ENCODE measurements at regions not wholly inside any gene's neighbourhood (a gene's known extent, or its start where the extent isn't known, plus 50 kb on each side); places are given as distances from the start of the nearest gene placed in this dataset.

DNA sequence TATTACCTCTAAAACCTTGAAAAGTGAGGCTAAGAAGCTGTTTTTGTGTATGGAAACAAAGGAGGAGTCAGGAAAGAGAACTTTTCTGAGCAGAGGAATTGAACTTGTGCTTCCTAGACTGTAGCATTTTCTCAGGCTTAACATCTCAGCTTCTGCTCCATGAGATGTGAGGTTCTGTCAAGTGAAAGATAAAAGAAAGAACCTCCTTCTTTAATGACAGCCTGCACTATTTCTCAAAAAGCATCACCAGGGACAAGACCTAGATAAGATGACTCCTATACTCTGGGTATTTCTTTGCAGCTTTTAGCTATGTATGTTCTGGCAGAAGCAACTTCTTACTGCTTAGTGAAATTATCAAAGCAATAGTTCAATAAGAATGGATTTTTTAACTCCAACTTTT is 87.6 kb upstream of the KCNQ5 start:
- H3K27me3 ChIP-seq (replicated peaks; ENCODE audit: control insufficient read depth, insufficient read depth, low read length) = no peaks in the 10 kb centered on the region
- peaks cover under 1% of the 10 kb centered on the region for H3K9me3 ChIP-seq (ENCODE audit: control insufficient read depth, low read length)
- peaks cover 5% of the 10 kb centered on the region for H3K4me1 ChIP-seq (ENCODE audit: control insufficient read depth, insufficient read depth, low read length)
- H3K36me3 ChIP-seq (ENCODE audit: control insufficient read depth, insufficient read depth, low read length, severe bottlenecking) = no peaks in the 10 kb centered on the region
- H3K4me3 ChIP-seq (ENCODE audit: low read length) = no peak overlapping the region
- no peak overlapping the region for H3K9ac ChIP-seq (ENCODE audit: low read length)
- DNase-seq (ENCODE audit: low read depth) = no peak

DNA sequence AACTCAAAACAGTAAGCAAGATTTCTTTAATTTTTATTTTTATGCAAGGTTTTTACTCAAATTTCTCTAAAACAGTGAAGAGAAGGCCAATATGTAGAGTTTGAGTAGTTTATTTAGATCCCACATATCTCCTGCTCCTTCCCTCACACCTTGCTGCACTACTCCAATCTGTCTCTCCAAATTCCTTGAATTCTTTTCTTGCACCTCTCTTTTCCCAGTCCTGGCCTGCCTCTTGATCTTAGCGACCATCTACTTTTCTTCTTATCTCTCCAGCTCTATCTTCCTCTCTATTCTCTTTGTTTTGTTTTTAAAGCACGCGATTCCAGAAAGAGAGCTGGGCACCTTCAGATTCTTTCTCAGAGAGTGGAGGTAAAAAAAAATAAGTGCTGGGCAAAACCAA is 86.7 kb upstream of the KCNQ5 start:
- peaks cover 10% of the 10 kb centered on the region for H3K9me3 ChIP-seq (ENCODE audit: control insufficient read depth, low read length)
- peaks cover 5% of the 10 kb centered on the region for H3K4me1 ChIP-seq (ENCODE audit: control insufficient read depth, insufficient read depth, low read length)
- H3K27me3 ChIP-seq (replicated peaks; ENCODE audit: control insufficient read depth, insufficient read depth, low read length) = no peaks in the 10 kb centered on the region
- no peaks in the 10 kb centered on the region for H3K36me3 ChIP-seq (ENCODE audit: control insufficient read depth, insufficient read depth, low read length, severe bottlenecking)
- no peak overlapping the region for H3K9ac ChIP-seq (ENCODE audit: low read length)
- DNase-seq (ENCODE audit: low read depth) = no peak
- H3K4me3 ChIP-seq (ENCODE audit: low read length) = no peak overlapping the region

DNA sequence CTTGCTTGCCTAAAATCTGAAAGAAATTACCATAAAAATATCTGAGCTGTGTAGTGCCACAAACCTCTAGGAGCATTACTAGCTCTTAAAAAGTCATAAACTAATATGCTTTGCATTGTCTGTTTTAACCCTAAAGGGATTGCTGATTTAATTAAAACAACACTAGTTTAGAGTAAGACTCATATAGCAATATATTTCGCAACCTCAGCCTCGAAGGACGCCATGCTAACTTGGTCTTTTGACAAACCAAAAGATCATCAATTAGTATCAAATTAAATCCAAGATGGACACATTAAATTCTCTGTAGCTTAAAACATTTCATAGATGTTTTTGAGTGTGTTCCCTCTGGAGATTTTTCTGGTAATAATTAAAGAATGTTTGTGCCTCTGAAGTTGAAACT is 74.8 kb upstream of the KCNQ5 start:
- no peaks in the 10 kb centered on the region for H3K4me1 ChIP-seq (ENCODE audit: control insufficient read depth, insufficient read depth, low read length)
- no peak for DNase-seq (ENCODE audit: low read depth)
- H3K36me3 ChIP-seq (ENCODE audit: control insufficient read depth, insufficient read depth, low read length, severe bottlenecking) = no peaks in the 10 kb centered on the region
- H3K27me3 ChIP-seq (replicated peaks; ENCODE audit: control insufficient read depth, insufficient read depth, low read length) = no peaks in the 10 kb centered on the region
- H3K4me3 ChIP-seq (ENCODE audit: low read length) = no peak overlapping the region
- H3K9ac ChIP-seq (ENCODE audit: low read length) = no peak overlapping the region
- peaks cover 1% of the 10 kb centered on the region for H3K9me3 ChIP-seq (ENCODE audit: control insufficient read depth, low read length)

DNA sequence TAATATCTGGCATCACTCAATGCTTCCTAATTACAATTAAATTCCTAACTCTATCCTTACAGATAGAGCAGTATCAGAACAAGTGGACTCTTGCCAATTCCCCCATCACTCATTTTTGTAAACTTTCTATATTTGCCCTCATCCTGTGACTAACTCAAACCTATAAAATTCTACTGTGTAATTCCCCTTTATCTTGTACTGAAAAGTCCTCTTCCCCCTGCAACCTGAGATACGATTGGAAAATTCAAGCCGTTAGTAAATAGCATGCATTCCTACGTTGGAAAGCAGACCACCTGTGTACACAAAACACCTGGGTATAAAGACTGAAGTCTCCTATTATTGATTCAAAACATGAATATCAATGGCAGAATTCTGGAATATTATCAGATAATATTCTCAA is 70.4 kb upstream of the KCNQ5 start:
- H3K27me3 ChIP-seq (replicated peaks; ENCODE audit: control insufficient read depth, insufficient read depth, low read length) = no peaks in the 10 kb centered on the region
- H3K9ac ChIP-seq (ENCODE audit: low read length) = no peak overlapping the region
- H3K4me3 ChIP-seq (ENCODE audit: low read length) = no peak overlapping the region
- H3K9me3 ChIP-seq (ENCODE audit: control insufficient read depth, low read length) = no peaks in the 10 kb centered on the region
- no peaks in the 10 kb centered on the region for H3K4me1 ChIP-seq (ENCODE audit: control insufficient read depth, insufficient read depth, low read length)
- DNase-seq (ENCODE audit: low read depth) = no peak
- H3K36me3 ChIP-seq (ENCODE audit: control insufficient read depth, insufficient read depth, low read length, severe bottlenecking) = no peaks in the 10 kb centered on the region

DNA sequence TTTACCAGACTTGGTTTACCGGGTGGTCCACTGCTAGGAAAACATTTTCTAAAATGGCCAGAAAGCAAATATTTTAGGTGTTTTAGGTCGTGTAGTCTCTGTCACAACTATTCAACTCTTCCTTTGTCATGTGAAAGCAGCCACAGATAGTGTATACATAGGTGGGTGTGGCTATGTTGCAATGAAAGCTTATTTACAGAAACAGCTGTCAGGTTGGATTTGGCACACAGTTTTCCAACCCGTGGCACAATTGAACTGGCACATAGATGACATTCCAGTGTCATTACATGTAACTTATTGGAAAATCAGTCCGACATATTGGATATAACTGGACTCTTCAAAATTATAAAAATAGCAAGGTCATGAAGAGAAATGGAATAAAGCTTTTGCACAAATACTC is 68.9 kb upstream of the KCNQ5 start:
- Histone ChIP-seq H3K9ac (ENCODE audit: low read length) (no peak overlapping the region), H3K27me3 (replicated peaks; ENCODE audit: control insufficient read depth, insufficient read depth, low read length) (no peaks in the 10 kb centered on the region), H3K4me1 (ENCODE audit: control insufficient read depth, insufficient read depth, low read length) (no peaks in the 10 kb centered on the region), H3K36me3 (ENCODE audit: control insufficient read depth, insufficient read depth, low read length, severe bottlenecking) (no peaks in the 10 kb centered on the region), H3K9me3 (ENCODE audit: control insufficient read depth, low read length) (no peaks in the 10 kb centered on the region), H3K4me3 (ENCODE audit: low read length) (no peak overlapping the region)
- DNase-seq (ENCODE audit: low read depth) = peak; percentile 86

DNA sequence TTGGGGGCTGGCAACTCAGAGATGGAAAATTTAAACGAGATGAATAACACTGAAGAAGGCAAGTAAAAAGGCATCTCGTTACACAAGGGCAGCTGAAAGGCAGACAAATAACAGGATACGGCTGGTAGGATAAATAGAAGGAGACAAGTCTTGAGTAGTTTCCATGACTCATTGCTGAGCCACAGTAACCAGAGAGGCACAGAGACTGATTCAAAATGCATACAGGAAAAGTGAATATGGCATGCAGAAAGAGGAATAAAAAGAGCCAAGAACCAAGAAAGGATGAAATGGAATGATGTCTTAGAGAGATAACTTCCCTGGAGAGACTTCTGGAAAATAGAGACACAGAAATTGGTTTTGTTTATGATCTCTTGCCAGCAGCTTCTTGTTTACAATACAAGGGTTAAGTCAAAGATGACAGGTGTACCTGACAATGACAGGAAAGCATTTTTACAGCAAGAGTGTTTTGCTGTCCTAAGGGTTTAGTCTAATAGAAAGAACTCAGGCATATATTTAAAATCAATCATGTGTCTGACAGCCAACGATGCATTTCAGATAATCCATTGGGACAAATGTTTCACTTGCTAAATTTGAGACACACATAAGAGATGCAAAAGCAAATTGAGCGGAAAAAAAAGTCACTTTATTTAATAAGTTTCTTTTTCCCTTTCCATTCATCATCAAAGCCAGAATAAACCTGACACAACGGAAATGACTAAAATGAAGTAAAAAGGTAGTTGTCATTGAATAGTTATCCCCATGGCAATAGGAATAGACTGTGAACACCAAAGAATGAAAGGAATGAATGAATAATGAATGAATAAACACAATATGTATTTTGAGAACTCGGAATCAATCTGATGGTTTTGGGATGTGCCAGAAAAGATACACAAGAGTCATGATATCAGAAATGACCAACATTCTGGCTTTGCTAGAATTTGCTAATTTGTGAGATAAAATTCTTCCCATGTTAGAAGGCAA is 68.0 kb upstream of the KCNQ5 start:
- Histone ChIP-seq H3K9ac (ENCODE audit: low read length) (no peak overlapping the region), H3K36me3 (ENCODE audit: control insufficient read depth, insufficient read depth, low read length, severe bottlenecking) (no peaks in the 10 kb centered on the region), H3K4me3 (ENCODE audit: low read length) (no peak overlapping the region), H3K27me3 (replicated peaks; ENCODE audit: control insufficient read depth, insufficient read depth, low read length) (no peaks in the 10 kb centered on the region), H3K4me1 (ENCODE audit: control insufficient read depth, insufficient read depth, low read length) (no peaks in the 10 kb centered on the region), H3K9me3 (ENCODE audit: control insufficient read depth, low read length) (no peaks in the 10 kb centered on the region)
- peak; percentile 90 for DNase-seq (ENCODE audit: low read depth)

DNA sequence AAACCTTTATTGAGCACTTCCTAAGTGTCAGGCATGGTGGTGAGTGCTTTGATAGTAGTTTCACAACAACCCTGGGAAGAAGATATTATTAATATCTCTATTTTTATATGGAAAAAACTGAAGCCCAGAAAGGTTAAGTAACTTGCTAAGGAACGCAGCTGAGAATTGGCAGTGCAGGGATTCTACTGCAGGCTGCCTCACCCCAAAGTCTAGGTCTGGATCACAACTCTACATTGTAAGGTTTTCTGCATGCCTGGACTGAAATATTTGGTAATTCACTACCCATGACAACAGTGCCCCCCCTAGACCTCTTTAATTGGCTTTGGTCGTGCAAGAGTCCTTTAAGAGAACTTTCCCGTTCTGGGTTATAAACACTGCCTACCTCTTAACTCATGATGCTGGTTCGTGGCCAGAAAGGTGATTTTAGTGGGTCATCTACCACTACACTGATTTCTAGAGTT is 67.1 kb upstream of the KCNQ5 start:
- Histone ChIP-seq H3K9me3 (ENCODE audit: control insufficient read depth, low read length) (no peaks in the 10 kb centered on the region), H3K4me1 (ENCODE audit: control insufficient read depth, insufficient read depth, low read length) (no peaks in the 10 kb centered on the region), H3K4me3 (ENCODE audit: low read length) (no peak overlapping the region), H3K27me3 (replicated peaks; ENCODE audit: control insufficient read depth, insufficient read depth, low read length) (no peaks in the 10 kb centered on the region), H3K9ac (ENCODE audit: low read length) (no peak overlapping the region), H3K36me3 (ENCODE audit: control insufficient read depth, insufficient read depth, low read length, severe bottlenecking) (no peaks in the 10 kb centered on the region)
- DNase-seq (ENCODE audit: low read depth) = peak; percentile 34

DNA sequence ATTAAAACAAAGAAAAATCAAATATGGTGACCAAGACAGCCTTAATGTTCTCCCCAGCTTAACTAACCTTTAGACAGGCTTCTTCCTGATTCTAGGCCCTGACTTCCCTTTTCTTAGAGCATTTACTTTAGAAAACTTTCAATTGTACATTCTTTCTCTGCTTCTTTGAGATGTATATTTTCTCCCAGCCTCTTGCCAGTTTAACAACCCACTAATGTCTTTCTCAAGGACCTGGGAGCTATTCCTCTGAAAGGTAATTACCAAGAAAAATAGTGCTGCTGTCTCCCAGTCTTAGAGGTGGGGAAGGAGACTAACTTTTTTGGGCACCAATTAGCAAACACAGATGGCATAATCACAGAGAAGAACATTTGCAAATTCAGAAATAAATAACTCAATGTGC is 62.8 kb upstream of the KCNQ5 start:
- Histone ChIP-seq H3K4me1 (ENCODE audit: control insufficient read depth, insufficient read depth, low read length) (no peaks in the 10 kb centered on the region), H3K9me3 (ENCODE audit: control insufficient read depth, low read length) (no peaks in the 10 kb centered on the region)

DNA sequence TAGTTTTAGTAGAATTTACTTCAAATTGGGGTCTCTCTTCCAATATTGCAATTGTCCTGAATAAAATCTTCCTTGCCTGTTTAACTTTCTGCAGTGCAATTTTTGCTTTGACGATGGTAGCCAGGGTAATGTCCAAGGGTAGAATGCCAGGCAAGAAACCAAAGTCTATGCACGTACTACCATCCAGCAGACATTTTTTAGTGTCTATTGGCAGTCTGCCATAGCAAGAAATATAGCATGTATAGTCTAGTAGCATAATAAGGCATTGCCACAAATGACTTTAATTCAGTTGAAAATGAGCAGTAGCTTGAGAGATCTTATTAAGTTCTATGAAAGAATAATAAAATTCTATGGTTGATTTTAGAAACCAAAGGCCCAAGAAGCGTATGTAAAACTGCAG is 62.3 kb upstream of the KCNQ5 start:
- Histone ChIP-seq H3K36me3 (ENCODE audit: control insufficient read depth, insufficient read depth, low read length, severe bottlenecking) (no peaks in the 10 kb centered on the region), H3K4me3 (ENCODE audit: low read length) (no peak overlapping the region), H3K27me3 (replicated peaks; ENCODE audit: control insufficient read depth, insufficient read depth, low read length) (no peaks in the 10 kb centered on the region), H3K9me3 (ENCODE audit: control insufficient read depth, low read length) (no peaks in the 10 kb centered on the region), H3K4me1 (ENCODE audit: control insufficient read depth, insufficient read depth, low read length) (no peaks in the 10 kb centered on the region), H3K9ac (ENCODE audit: low read length) (no peak overlapping the region)
- DNase-seq (ENCODE audit: low read depth) = no peak

More for the DNA sequence above, 62.8 kb upstream of the KCNQ5 start:
- Histone ChIP-seq H3K9ac (ENCODE audit: low read length) (no peak overlapping the region), H3K36me3 (ENCODE audit: control insufficient read depth, insufficient read depth, low read length, severe bottlenecking) (no peaks in the 10 kb centered on the region), H3K27me3 (replicated peaks; ENCODE audit: control insufficient read depth, insufficient read depth, low read length) (no peaks in the 10 kb centered on the region), H3K4me3 (ENCODE audit: low read length) (no peak overlapping the region)
- no peak for DNase-seq (ENCODE audit: low read depth)

DNA sequence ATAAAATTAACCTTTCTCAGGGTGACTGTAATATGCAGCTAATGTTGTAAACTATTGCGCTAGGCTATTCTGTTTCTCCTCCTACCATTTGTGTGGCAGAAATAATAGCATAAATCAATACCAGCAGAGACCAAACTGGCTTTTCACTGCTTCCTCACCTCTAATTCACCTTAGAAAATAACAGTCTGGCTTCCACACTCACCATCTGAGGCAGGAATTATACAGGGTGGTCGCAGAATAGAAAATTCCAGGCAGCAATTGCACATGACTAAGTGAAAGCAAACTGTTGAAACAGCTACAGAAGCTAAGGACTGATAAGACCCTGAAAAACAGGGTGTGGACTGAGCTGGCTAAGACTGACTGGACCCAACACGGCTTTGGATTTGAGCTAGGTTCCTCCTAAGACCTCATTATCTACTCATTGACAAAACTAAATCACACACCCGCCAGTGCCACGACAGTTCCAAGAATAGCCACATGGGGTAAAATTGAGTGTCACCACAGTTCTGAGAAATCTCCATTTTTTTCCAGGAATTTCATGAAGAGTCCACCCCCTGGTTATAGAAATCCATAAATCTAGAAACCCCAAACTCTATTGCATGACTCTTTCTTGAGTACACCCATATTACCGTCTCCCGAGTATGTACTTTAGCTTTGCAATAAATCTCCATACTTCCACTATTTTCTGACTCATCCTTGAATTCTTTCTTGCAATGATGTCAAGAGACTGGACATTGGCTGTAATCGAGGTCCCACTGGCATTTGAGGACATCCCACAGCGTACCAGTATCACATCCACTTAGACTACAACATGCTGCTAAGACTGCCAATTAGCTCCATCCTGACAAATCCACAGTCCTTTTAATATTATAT is 60.9 kb upstream of the KCNQ5 start:
- Histone ChIP-seq H3K4me1 (ENCODE audit: control insufficient read depth, insufficient read depth, low read length) (no peaks in the 10 kb centered on the region), H3K27me3 (replicated peaks; ENCODE audit: control insufficient read depth, insufficient read depth, low read length) (no peaks in the 10 kb centered on the region), H3K9ac (ENCODE audit: low read length) (no peak overlapping the region), H3K9me3 (ENCODE audit: control insufficient read depth, low read length) (no peaks in the 10 kb centered on the region), H3K4me3 (ENCODE audit: low read length) (no peak overlapping the region), H3K36me3 (ENCODE audit: control insufficient read depth, insufficient read depth, low read length, severe bottlenecking) (no peaks in the 10 kb centered on the region)
- DNase-seq (ENCODE audit: low read depth) = no peak

DNA sequence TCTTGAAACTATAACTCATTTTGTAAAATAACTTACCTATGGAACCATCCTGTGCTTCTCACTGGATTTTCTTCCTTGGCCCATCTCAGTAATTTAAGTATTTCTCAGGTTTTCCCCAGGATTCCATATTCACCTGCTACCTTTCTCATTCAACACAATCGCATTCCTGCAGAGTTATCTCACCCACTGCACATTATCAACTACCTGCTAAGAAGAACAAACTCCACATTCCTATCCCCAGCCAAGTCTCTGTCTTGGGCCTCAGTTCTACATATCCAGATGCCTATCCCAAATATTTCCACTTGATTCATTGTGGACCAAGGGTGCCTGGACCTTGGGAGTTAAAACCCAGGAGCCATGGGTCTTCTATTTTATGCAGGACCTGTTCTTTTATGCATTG is 60.2 kb upstream of the KCNQ5 start:
- Histone ChIP-seq H3K4me3 (ENCODE audit: low read length) (no peak overlapping the region), H3K27me3 (replicated peaks; ENCODE audit: control insufficient read depth, insufficient read depth, low read length) (no peaks in the 10 kb centered on the region), H3K36me3 (ENCODE audit: control insufficient read depth, insufficient read depth, low read length, severe bottlenecking) (no peaks in the 10 kb centered on the region), H3K4me1 (ENCODE audit: control insufficient read depth, insufficient read depth, low read length) (no peaks in the 10 kb centered on the region), H3K9me3 (ENCODE audit: control insufficient read depth, low read length) (no peaks in the 10 kb centered on the region), H3K9ac (ENCODE audit: low read length) (no peak overlapping the region)
- DNase-seq (ENCODE audit: low read depth) = no peak
